AG04449 (cell line): ENCODE measurements at regions not wholly inside any gene's neighbourhood (a gene's known extent, or its start where the extent isn't known, plus 50 kb on each side); places are given as distances from the start of the nearest gene placed in this dataset.

ENCODE experiments used
- CTCF ChIA-PET: fragments of 350-600 bp; formaldehyde crosslinking; extraction: SDS; loops from one replicate; lab custom pipeline; 2021; ENCODE audit warnings: antibody characterized with exemption; lab: Yijun Ruan, JAX
- POLR2A ChIA-PET: fragments of 400-600, 350-600 bp; formaldehyde crosslinking; extraction: SDS; loops from one replicate; lab custom pipeline; 2020; ENCODE audit warnings: antibody characterized with exemption, inconsistent platforms; lab: Yijun Ruan, JAX
- DNase-seq: peaks from one replicate; pipeline ENCODE4 v3.0.0-alpha.2; 2010; ENCODE audit warnings: low read depth, low spot score
- H3K4me3 ChIP-seq: 2 replicates; pipeline ENCODE4 v1.5.1; 2011; ENCODE audit warnings: low read depth, mild to moderate bottlenecking, control low read depth, low read length
- TF ChIP-seq, protein P1 (sequence below): IDR thresholded peaks from one replicate; pipeline ENCODE4 v1.5.1; 2011; ENCODE audit warnings: mild to moderate bottlenecking, moderate library complexity, low read length, control low read depth, inconsistent platforms; ENCODE audit not compliant: insufficient read depth; ENCODE audit errors: missing control alignments

DNA sequence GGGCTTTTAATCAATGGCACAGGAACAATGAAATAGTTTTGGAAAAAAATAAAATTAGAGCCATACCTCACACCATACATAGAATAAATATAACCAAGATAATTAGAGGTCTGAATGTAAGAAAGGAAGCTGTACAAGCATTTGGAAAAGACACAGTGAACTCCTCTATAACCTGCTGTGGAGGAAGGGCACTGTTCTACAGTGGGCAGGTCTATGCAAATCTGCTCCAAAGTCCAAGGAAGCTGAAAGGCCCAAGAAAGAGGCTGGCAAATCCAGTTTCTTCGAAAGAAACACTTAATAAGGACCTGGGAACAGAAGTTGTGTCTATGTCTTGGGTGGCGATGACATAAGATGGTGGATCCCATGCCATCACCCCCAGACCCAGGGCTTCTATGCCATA, 169.4 kb upstream of the RALGAPA2 start:
- POLR2A ChIA-PET, result no interaction called here
- TF ChIP-seq, protein P1, sequence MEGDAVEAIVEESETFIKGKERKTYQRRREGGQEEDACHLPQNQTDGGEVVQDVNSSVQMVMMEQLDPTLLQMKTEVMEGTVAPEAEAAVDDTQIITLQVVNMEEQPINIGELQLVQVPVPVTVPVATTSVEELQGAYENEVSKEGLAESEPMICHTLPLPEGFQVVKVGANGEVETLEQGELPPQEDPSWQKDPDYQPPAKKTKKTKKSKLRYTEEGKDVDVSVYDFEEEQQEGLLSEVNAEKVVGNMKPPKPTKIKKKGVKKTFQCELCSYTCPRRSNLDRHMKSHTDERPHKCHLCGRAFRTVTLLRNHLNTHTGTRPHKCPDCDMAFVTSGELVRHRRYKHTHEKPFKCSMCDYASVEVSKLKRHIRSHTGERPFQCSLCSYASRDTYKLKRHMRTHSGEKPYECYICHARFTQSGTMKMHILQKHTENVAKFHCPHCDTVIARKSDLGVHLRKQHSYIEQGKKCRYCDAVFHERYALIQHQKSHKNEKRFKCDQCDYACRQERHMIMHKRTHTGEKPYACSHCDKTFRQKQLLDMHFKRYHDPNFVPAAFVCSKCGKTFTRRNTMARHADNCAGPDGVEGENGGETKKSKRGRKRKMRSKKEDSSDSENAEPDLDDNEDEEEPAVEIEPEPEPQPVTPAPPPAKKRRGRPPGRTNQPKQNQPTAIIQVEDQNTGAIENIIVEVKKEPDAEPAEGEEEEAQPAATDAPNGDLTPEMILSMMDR, result no peak
- no peak for DNase-seq

DNA sequence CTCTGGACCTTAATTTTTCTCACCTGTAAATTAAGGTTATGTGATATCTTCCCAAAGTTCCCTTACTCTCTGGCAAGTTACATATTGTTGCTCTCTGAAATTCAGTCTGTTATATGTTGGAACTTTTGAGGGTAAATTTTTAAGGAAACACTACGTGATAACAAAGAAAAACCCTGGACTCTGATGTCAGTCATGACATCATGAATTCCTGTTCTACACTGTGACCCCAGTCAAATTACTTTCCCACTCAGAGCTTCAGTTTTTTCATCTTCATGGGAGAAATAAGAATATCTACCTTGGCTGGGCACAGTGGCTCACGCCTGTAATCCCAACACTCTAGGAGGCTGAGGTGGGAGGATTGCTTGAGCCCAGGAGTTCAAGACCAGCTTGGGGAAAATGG, 164.6 kb upstream of the RALGAPA2 start:
- DNase-seq, result no peak
- ChIA-PET CTCF (interaction anchor here (1.5 to 3.3 kb wide), 2 partner anchors 16 to 358 kb away, joined by 4 to 13 read pairs; no protein-coding TSS in a partner anchor), POLR2A (no interaction called here)
- TF ChIP-seq, protein P1, result no peak
- no peak overlapping the region for H3K4me3 ChIP-seq

More for the DNA sequence above, 169.4 kb upstream of the RALGAPA2 start:
- no peak overlapping the region for H3K4me3 ChIP-seq
- CTCF ChIA-PET, result no interaction called here

DNA sequence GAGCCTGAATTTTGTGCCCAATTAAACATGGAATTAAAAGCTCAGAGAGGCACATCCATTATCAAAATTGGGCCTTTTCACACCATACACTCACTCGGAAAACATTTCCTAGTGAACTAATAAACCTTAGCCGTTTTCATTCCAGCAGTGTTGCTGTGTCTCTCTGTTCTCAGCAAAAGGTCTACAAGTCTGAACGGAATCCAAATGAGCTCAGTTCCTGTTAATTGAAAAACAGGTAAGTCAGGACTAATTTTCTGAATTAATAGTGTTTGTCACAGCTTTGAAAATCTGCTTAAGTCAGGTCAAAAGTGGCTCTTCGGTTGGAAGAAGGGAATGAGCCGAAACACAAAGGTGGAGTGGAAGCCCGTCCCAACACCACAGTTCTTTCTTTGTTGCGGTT, 163.3 kb upstream of the RALGAPA2 start:
- TF ChIP-seq, protein P1, result no peak
- ChIA-PET CTCF (interaction anchor here (3.3 kb wide), 1 partner anchor 15 kb away, joined by 13 read pairs; no protein-coding TSS in a partner anchor), POLR2A (no interaction called here)
- no peak for DNase-seq
- H3K4me3 ChIP-seq, result no peak overlapping the region

DNA sequence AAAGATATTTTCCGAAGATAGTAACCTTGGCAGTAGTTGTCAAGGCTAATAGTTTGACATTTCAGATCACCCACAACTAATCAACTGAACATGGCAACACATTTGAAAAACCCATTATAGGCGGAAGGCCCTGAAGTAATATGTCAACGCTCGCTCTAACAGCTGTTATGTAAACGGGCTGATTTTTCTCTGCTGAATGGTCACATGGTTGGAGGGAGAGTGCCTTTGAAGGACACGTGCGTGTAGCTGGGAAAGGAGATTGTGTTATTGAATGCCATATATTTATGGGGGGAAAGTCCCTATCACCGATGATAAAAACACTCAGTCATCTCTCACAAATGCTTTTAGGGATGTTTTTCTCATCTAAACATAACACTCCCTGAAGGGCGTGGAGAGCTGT, 160.0 kb upstream of the RALGAPA2 start:
- H3K4me3 ChIP-seq, result no peak overlapping the region
- CTCF ChIA-PET, result interaction anchor here (0.5 to 3.1 kb wide), 2 partner anchors 12 to 293 kb away, joined by 3 to 6 read pairs; no protein-coding TSS in a partner anchor
- no peak for DNase-seq
- POLR2A ChIA-PET, result no interaction called here
- TF ChIP-seq, protein P1, result no peak

DNA sequence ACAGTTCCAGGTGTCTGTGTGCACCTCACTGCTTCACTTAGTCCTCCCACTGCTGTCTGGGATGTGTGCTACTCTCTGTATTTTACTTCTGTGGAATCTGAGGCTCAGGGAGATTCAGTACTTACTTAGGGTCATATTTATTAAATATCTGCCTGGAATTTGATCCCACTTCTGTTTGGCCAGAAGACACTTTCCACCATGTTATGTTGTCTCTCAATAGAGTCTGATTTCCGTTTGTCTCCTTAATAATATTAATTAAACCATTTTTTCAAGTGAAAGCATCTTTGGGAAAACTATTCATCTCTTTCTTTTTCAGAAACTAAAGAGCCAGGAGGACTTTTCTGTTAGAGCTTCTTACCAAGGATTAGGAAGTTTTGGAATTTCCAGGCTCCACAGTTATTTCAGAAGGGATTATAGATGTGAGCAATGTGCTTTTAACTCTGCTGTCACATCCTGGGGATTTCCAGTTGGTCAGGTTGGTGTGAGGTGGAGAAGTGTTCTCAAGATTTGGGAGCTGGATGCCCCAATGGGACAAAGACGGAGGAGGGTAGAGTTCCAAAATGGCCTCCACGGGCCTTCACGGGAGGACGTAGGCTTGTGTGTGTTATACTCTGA, 156.8 kb upstream of the RALGAPA2 start:
- H3K4me3 ChIP-seq, result no peak overlapping the region
- POLR2A ChIA-PET, result no interaction called here
- no peak for DNase-seq
- CTCF ChIA-PET, result interaction anchor here (1.6 kb wide), 1 partner anchor 9 kb away, joined by 4 read pairs; no protein-coding TSS in a partner anchor
- TF ChIP-seq, protein P1, result no peak

DNA sequence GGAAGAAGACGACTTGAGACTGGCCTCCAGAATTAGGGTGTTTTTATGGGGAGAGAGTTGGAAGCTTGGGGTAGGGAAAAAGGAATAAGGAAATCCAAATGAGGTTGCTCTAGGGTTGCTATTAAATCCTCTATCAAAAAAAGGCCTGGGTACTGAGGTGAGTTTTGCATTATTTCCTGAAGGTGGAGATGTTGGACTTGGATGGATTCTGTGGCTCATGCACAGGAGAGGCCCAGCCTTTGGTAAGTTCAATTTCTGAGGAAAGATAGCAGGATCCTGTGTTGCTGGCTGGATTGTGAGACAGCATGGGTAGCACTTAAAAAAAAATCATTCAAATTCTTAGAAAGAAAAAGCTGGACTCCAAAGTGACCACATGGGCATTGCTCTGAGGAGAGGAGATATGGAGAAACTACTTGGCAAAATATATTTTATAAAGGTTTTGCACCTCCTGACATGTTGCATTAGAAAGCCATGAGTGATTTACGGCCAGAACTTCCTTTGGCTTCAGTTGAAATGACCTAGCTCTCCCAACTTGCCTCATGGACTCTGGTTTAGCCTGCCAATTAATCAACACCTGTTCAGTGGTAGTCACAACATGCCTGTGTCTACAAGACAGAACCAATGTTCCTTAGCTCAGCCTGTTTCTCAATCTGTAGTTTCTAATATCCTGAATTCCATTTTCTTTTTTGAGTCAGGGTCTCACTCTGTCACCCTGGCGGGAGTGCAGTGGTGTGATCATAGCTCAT, 152.1 kb upstream of the RALGAPA2 start:
- TF ChIP-seq, protein P1, result no peak
- DNase-seq, result no peak
- H3K4me3 ChIP-seq, result no peak overlapping the region
- ChIA-PET POLR2A (no interaction called here), CTCF (interaction anchor here (0.7 to 1.8 kb wide), 2 partner anchors 639 to 641 kb away, joined by 4 to 7 read pairs; no protein-coding TSS in a partner anchor)
